ENCODE measurements at regions not wholly inside any gene's neighbourhood (a gene's known extent, or its start where the extent isn't known, plus 50 kb on each side); places are given as distances from the start of the nearest gene placed in this dataset.
"Not testable (repeated sequence)": the region's sequence is repeated elsewhere in the genome, so short reads cannot be mapped to it uniquely, and the experiment has no call there.

DNA sequence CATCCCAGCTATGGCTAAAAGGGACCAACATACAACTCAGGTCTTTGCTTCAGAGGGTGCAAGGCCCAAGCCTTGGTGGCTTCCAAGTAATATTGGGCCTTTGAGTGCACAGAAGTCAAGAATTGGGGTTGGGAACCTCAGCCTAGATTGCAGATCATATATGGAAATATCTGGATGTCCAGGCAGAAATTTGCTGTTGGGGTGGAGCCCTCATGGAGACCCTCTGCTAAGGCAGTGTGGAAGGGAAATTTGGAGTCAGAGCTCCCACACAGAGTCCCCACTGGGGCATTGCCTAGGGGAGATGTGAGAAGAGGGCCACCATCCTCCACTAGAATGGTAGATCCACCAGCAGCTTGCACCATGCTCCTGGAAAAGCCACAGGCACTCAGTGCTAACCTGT lies 123.5 kb downstream of the PRL start:
- DNase-seq (ENCODE audit: low spot score): no peak

GRCh38 chr6:22180250-22180649 lies 116.6 kb downstream of the PRL start:
- DNase-seq (ENCODE audit: low spot score): not testable (repeated sequence)

DNA sequence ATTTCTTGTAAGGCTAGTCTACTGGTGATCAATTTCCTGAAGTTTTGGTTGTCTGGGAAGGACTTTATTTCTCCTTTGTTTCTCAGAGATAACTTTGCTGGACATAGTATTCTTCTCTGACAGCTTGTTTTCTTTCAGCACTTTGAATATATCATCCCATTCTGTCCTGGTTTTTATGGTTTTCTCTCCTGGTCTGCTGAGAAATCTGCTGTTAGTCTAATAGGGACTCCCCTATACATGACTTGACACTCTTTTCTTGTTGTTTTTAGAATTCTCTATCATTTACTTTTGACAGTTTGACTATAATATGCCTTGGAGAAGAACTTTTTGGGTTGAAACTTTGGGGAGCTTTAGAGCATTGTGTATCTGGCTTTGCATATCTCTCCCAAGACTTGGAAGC lies 112.5 kb downstream of the PRL start:
- DNase-seq (ENCODE audit: low spot score): no peak

DNA sequence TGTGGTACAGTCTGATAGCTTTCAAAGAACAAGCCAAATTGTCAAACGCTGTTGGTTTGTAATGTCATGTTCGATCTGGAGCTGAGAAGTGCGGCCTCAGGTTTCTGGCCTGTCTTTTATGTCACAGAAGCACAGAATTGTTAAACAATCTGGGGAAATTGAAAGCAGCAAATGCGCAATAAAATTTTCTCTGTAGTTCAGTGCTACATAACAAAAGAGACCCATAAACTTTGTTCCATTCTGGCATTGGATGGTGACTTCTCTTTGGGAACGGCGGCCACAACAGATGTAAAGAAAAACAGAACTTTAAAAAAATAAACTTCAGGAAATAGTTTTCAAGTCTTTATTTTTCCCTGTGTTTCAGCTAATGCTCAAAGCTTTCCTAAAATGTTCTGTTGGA lies 106.9 kb downstream of the PRL start:
- DNase-seq (ENCODE audit: low spot score): no peak

- DNase-seq (ENCODE audit: low spot score): no peak
Measured at GRCh38 chr6:22194188-22194921, 102.5 kb downstream of the PRL start.

- DNase-seq (ENCODE audit: low spot score): no peak
Measured at GRCh38 chr6:22199771-22200170, 97.1 kb downstream of the PRL start.

GRCh38 chr6:22204153-22204552 lies 92.7 kb downstream of the PRL start:
- no peak for DNase-seq (ENCODE audit: low spot score)

DNA sequence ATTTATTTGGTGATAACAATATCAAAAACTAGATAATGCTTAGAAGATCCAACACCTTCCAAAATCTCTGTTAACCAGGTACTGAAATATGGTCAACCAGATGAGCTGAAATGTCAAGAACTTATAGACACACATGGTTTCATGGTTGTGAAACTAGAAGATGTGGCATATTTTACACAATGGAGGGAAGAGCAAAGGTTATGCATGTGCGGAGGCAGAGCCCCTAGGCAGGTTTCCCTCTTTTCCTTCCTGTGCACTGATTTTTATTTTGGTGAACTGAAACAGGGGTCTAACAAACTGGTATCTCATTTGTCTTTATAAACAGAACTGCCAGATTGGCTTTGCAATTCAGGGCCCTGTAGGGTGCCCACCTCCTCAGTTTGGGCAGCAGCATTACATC lies 91.6 kb downstream of the PRL start:
- DNase-seq (ENCODE audit: low spot score): no peak

- no peak for DNase-seq (ENCODE audit: low spot score)
Measured at GRCh38 chr6:22206106-22206505, 90.7 kb downstream of the PRL start.

DNA sequence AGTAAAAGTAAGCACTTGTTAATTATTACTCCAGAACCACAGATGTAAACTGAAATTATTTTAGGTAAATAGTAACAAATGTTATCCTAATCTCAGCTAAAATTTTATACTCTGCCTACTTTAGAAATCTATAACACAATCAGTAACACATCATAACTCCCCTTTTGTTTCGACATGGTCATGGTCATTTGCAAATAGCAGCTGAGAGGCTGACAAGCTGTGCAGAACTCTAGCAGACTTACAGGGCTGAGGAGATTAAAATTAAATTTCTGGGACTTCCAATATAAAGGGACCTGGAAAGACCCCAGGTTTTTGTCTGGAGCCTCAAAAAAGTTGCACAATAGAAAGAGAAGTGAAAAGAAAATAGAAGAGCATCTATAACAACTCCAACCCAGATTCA lies 88.8 kb downstream of the PRL start:
- DNase-seq (ENCODE audit: low spot score): no peak

- DNase-seq (ENCODE audit: low spot score): no peak
Measured at GRCh38 chr6:22214314-22214713, 82.5 kb downstream of the PRL start.

GRCh38 chr6:22215474-22215873 lies 81.4 kb downstream of the PRL start:
- not testable (repeated sequence) for DNase-seq (ENCODE audit: low spot score)

DNA sequence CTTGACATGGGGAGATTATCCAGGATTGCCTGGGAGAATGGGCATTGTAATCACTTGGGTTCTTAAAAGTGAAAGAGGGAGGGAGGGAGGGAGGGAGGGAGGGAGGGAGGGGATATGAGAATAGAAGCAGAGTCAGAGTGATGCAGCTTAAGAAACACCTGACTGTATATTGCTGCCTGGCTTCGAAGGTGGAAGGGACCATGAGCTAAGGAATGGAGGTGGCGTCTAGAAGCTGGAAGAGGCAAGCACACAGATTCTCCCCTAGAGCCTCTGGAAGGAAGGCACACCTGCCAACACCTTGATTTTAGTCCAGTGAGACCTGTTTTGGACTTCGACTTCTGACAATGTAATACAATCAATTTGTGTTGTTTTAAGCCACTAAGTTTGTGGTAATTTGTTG lies 78.4 kb downstream of the PRL start:
- no peak for DNase-seq (ENCODE audit: low spot score)

DNA sequence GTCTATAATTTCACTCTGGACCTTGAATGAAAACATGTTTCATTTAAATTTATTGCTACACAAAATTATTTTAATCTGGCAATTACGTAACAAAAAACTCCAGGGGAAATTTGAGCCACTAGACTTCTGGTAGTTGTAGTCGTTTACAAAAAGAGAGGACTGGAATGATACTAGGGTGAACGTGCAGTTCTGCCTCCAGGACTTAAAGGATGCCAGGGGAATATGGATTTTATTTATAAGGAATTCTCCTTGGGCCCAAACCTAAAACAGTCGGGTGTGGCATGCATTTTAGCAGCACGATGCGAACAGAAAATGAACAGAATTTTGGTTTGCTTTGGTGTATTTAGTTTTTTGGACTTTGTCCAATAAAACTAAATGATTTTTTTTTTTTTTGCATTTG lies 76.9 kb downstream of the PRL start:
- DNase-seq (ENCODE audit: low spot score): no peak

- no peak for DNase-seq (ENCODE audit: low spot score)
Measured at GRCh38 chr6:22221211-22221610, 75.6 kb downstream of the PRL start.

DNA sequence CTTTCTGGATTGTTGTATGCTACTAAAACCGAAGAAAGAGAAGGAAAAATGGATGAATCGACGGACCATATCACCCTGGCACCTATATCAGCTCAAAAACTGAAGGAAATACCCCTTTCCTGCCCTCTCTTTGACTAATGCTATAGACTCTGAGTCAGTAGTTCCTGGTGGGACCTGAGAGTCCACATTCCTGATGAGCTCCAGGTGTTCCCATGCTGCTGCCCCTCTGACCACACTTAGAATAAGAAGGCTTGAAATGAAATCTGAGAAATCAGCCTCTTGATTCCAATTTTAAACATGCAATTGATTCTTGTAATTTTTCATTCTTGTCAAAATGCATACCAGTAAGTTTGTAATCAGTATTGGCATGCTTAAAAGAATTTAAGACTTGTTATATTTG lies 75.2 kb downstream of the PRL start:
- no peak for DNase-seq (ENCODE audit: low spot score)

- DNase-seq (ENCODE audit: low spot score): no peak
Measured at GRCh38 chr6:22222469-22222868, 74.4 kb downstream of the PRL start.

GRCh38 chr6:22227824-22228610 lies 68.8 kb downstream of the PRL start:
- DNase-seq (ENCODE audit: low spot score): no peak

- DNase-seq (ENCODE audit: low spot score): no peak
Measured at GRCh38 chr6:22231050-22231449, 65.8 kb downstream of the PRL start.

DNA sequence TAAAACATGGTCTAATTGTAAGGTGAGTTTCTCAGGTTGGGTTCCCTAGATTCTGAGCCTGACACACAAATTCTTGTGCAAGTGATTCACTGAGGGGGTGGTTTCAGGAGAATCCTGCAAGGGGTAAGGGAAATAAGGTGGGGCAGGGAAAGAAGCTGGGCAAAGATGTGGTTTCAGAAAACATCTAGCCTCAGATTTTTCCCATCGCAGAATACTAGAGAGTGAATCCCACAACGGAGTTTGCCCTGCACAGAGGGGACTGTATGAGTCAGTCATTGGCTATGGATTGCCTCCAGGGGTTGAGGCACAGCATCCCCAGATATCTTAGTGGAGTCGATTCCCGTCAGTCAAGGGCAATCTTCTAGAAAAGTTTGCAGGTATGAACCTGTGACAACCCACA lies 65.2 kb downstream of the PRL start:
- DNase-seq (ENCODE audit: low spot score): no peak

GRCh38 chr6:22236626-22237414 lies 60.0 kb downstream of the PRL start:
- no peak for DNase-seq (ENCODE audit: low spot score)
